ENCODE measurements at regions not wholly inside any gene's neighbourhood (a gene's known extent, or its start where the extent isn't known, plus 50 kb on each side); places are given as distances from the start of the nearest gene placed in this dataset.

DNA sequence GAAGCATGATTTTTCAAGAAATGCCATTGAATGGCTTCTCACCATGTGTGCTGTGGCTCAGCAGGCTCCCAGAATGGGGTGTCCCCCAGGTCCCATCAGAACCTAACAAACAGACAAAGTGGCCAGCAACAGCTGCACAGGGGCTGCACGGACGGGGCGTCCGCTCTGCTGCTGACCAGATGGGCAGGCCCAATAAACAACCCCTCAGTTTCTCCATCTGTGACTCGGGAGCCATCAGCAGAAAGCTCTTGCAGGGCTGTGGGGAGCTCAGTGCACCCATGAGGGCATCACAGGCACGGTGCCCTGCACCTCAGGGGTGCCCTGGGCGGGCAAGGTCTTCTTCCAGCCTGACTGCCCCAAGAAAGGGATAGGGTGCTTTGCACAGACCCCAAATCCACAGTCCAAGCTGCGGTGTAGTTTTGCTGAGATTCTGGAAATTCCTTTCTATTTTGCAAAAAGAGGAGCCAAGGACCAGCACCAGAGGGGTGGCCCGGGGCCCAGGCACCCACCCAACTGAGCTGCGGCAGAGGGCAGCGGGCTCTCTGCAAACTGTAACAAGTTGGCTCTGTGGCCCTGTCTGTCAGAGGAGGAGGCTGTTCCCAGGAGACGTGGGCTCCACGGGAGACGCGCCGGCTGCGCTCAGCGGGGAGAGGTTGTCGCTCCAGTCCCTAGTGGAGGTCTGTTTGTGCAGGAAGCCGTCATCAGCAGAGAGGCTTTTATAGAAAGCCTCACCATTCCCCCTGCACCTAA lies 138.7 kb upstream of the PPP1R26 start:
- H3K4me3 Mint-ChIP-seq: no peak overlapping the region
- H3K27me3 Mint-ChIP-seq: peaks cover 15% of the 10 kb centered on the region
- no peaks in the 10 kb centered on the region for H3K36me3 Mint-ChIP-seq (ENCODE audit: low read depth)
- H3K27ac Mint-ChIP-seq: no peak overlapping the region
- no peaks in the 10 kb centered on the region for H3K4me1 Mint-ChIP-seq (ENCODE audit: low read depth)
- intact Hi-C loops (cut with micrococcal nuclease): loop anchor here (5.0 kb wide), 1 partner anchor 254 kb away; the partner anchor contains the start of gene OLFM1
- no peaks in the 10 kb centered on the region for H3K9me3 Mint-ChIP-seq

DNA sequence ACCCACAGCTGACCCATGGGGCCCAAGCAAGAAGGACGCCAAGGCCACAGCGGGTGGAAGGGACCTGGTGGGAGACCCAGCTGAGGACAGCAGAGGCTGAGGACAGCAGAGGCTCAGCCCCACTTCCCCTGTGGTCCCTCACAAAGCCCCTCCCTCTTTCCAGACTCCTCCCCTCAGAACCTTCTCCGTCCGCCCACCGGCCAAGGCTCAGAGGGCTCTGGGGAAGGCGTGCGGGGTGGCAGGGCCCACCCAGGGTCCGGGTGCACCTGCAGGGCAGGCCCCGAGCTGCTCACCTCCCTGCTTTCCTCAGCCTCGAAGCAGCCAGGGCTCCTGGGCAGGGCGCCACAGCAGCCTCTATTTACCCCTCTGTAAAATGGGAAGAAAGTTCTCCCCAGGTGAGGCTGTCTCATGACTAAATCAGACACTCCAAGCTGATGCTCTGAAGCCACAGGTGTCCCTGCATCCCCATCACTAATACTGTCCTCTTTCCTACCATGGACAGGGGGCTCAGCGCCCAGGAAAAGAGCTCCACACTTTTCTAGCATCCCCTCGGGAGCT lies 137.9 kb upstream of the PPP1R26 start:
- Mint-ChIP-seq H3K27ac (no peak overlapping the region), H3K36me3 (ENCODE audit: low read depth) (no peaks in the 10 kb centered on the region), H3K9me3 (no peaks in the 10 kb centered on the region), H3K4me1 (ENCODE audit: low read depth) (no peaks in the 10 kb centered on the region), H3K4me3 (no peak overlapping the region), H3K27me3 (peaks cover 15% of the 10 kb centered on the region)
- intact Hi-C loops (cut with micrococcal nuclease): loop anchor here (5.0 kb wide), 1 partner anchor 254 kb away; the partner anchor contains the start of gene OLFM1

DNA sequence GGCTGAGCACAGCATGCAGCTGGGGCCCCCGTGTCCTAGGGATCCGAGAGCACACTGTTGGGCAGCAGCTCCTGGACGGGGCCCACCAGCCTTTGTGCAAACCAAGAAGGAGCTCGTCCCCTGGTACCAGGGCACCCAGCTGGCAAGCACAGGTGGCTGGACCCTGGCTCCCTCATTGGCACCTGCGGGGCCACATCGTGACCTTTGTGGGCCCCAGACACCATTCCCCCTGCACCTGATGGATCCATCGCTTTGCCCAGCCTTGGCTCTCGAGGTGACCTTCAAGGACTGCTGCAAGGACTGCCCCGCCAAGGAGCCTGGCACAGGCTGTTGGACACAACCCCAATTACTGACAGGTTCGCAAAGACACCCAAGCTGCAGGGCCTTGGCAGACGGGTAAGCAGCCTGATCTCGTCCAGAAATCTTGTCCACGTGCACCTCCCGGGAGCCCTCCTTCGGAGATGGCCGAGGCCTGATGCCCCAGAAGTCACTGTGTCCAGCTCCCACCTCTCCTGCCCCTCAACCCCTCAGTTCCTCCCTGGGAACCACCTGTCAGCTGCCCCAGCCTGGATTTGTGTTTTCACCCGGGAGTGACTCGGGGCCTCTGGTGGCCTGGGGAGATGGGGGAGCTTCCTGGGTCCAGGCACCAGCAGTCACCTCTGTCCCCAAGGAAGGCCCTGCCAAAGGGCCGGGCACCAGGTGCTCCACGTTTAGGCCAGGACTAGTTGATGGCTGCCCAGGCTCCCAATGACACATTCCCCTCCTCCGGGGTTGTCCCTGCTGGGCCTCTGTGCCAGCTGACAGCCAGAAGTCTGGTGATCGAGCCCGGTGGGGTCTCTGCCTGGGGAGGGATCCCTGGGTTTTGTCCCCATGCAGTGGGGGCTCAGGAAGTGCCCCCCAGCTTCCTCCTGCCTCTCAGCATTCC lies 137.1 kb upstream of the PPP1R26 start:
- Mint-ChIP-seq H3K27me3 (peaks cover 15% of the 10 kb centered on the region), H3K36me3 (ENCODE audit: low read depth) (no peaks in the 10 kb centered on the region), H3K27ac (no peak overlapping the region), H3K9me3 (no peaks in the 10 kb centered on the region), H3K4me3 (no peak overlapping the region), H3K4me1 (ENCODE audit: low read depth) (no peaks in the 10 kb centered on the region)
- intact Hi-C loops (cut with micrococcal nuclease): loop anchor here (5.0 kb wide), 1 partner anchor 255 kb away; the partner anchor contains the start of gene OLFM1

DNA sequence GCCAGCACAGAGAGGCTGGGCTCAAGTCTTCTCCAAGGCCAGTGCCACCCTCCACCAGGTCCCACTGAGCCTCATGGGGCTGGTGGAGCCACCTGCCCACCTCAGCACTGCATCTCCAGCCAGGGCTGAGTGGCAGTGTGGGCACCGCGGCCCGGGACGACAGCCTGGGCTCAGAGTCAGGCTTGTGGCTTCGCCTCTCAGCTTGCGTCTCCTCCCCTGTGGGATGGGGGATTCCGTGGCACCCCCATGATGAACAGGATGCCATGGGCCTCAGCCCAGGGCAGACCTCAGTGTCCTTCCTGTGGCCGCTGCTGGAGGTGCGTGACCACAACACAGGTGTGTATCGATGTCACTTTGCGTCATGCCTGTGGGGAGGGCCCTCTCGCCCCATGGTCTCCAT lies 136.4 kb upstream of the PPP1R26 start:
- Mint-ChIP-seq H3K4me1 (ENCODE audit: low read depth) (no peaks in the 10 kb centered on the region), H3K27ac (no peak overlapping the region), H3K9me3 (no peaks in the 10 kb centered on the region), H3K36me3 (ENCODE audit: low read depth) (no peaks in the 10 kb centered on the region), H3K27me3 (peaks cover 15% of the 10 kb centered on the region), H3K4me3 (no peak overlapping the region)
- intact Hi-C loops (cut with micrococcal nuclease): loop anchor here (5.0 kb wide), 1 partner anchor 256 kb away; the partner anchor contains the start of gene OLFM1

DNA sequence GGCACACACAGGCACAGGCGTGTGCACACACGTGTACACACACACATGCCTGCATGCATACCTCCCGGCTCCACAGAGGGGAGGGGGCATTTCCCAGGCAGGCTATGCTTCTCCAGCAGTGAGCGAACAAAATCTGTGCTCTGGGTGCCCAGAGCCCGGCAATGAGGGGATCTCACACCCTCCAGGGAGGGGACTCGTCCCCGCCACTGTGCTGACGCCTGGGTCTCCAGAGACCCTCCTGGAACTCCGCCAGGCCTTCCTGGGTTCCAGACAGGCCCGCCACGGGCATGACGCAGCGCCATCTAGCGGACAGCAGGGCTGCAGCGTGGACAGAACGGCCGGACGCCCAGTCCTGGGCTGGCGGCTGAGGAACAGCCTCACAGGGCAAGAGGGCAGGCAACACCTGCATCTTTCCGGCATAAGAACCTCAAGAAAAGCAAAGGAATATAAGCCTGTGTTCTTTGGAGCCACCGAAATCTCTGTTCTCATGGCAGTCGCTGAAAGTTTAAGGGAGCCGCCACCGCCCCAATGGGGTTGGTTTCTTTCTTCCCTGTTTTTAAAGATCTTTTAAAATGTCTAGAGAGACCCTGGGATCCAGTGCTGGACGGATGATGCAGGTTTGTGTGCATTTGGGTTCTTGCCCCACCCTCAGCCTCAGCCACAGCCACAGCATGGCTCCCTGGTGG lies 135.6 kb upstream of the PPP1R26 start:
- no peak overlapping the region for H3K4me3 Mint-ChIP-seq
- no peak overlapping the region for H3K27ac Mint-ChIP-seq
- H3K27me3 Mint-ChIP-seq: peaks cover 15% of the 10 kb centered on the region
- no peaks in the 10 kb centered on the region for H3K36me3 Mint-ChIP-seq (ENCODE audit: low read depth)
- H3K4me1 Mint-ChIP-seq (ENCODE audit: low read depth): no peaks in the 10 kb centered on the region
- intact Hi-C loops (cut with micrococcal nuclease): loop anchor here (5.0 kb wide), 1 partner anchor 257 kb away; the partner anchor contains the start of gene OLFM1
- no peaks in the 10 kb centered on the region for H3K9me3 Mint-ChIP-seq

DNA sequence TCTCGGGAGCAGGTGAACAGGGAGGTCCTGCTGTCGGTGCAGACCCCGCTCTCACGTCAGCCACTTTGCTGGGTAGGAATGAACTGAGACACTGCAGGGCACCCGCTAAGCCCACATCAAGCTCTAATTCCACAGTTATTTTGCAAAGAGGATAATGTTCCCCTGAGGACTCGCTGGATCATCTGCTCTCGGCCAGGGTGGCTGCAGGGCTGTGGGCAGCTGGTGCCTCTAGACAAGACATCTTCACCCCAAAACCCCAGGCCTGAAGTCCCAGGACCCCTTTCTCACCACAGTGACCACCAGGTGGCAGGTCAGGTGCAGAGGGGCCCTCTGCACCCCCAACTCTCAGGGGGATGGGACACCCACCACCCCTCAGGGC lies 135.1 kb upstream of the PPP1R26 start:
- H3K27me3 Mint-ChIP-seq: peaks cover 15% of the 10 kb centered on the region
- intact Hi-C loops (cut with micrococcal nuclease): loop anchor here (5.0 kb wide), 1 partner anchor 257 kb away; the partner anchor contains the start of gene OLFM1
- no peaks in the 10 kb centered on the region for H3K4me1 Mint-ChIP-seq (ENCODE audit: low read depth)
- no peaks in the 10 kb centered on the region for H3K9me3 Mint-ChIP-seq
- H3K36me3 Mint-ChIP-seq (ENCODE audit: low read depth): no peaks in the 10 kb centered on the region
- H3K27ac Mint-ChIP-seq: no peak overlapping the region
- H3K4me3 Mint-ChIP-seq: no peak overlapping the region

DNA sequence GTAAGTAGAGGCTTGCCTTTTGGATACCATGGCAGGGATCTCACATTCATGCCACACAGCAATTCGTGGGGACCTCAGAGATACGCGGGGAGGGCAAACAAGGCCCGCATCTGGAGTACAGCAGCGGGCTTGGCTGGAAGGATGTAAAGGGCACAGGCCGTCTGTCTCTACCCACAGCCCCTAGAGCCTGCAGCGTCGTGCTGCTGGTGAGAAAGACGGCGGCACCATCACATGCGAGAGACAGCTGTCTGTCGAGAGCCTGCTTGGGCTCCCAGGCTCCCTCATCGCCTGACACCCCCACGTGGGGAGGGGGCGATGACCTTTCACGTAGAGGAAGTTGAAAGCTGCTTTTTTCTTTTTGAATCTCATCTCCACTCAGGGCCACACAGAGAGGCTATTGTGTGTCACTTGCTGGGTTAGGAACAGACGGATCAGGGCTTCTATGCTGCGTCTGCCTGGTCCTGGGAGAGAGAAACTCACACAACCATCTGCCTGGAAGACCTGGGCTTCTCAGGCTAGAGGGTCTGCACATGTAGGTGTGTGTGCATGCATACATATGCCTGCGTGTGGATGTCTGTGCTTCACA lies 134.6 kb upstream of the PPP1R26 start:
- Mint-ChIP-seq H3K4me3 (no peak overlapping the region), H3K36me3 (ENCODE audit: low read depth) (no peaks in the 10 kb centered on the region), H3K27ac (no peak overlapping the region), H3K9me3 (no peaks in the 10 kb centered on the region), H3K4me1 (ENCODE audit: low read depth) (no peaks in the 10 kb centered on the region), H3K27me3 (peaks cover 12% of the 10 kb centered on the region)
- intact Hi-C loops (cut with micrococcal nuclease): loop anchor here (5.0 kb wide), 1 partner anchor 258 kb away; the partner anchor contains the start of gene OLFM1

DNA sequence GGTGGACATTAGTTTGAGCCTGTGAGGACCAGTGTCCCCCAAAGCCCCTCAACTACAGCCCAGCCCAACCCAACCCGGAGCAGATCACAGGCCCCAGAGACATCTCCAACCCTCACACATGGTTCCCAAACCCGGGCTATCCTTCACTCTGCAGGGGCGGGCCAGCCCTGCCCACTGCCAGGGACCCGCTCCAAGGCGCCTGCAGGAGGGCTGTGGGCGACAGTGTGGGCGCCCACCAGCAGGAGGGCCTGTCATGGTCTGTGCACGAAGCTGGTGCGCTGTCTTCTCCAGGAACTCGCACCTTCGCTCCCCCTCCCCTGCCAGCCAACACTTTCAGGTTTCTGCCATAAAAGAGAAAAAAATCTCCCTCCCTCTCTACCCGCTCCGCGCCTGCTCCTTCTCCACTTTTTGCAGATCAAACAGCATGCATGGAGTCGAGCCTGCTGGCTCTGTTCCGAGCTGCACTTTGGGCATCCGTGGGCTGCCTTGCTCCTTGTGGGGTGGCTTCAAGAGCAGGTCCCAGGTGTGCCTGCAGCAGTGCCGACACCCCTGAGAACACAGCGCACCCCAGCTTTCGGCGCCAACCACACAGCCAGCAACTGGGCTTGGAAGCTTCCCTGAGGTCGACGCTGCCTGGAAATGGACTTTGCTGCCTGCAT lies 133.7 kb upstream of the PPP1R26 start:
- Mint-ChIP-seq H3K27ac (no peak overlapping the region), H3K27me3 (peaks cover 8% of the 10 kb centered on the region), H3K9me3 (no peaks in the 10 kb centered on the region), H3K4me3 (no peak overlapping the region), H3K4me1 (ENCODE audit: low read depth) (no peaks in the 10 kb centered on the region), H3K36me3 (ENCODE audit: low read depth) (no peaks in the 10 kb centered on the region)
- intact Hi-C loops (cut with micrococcal nuclease): no loop called here

DNA sequence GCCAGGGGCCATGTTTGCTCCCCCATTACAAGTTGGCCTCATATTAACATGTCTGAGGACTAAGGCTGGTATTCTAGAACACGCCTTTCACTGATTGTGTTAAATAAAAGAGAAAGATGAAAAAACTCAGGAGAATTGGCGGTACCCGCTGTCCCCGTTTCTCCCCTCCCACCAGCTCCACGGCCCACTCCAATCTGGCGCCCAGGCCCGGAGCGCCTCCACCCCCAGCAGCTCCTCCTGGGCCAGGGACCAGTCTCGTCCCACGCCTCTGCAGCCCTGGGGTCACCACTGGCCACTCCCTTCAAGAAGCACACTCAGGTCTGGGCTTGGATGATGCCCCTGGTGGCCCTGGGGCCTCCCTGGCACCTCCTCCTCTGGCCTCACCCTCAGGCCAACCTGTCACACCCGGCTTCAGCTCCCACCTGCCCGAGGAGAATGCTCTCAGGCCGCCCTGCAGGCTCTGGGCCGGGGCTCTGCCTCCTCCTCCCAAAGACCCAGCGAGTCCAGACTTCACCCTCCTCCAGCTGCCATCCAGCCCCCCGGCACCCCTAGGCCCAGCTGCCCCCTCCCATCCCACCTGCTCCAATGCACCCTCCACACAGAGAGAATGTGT lies 133.0 kb upstream of the PPP1R26 start:
- Mint-ChIP-seq H3K27ac (no peak overlapping the region), H3K27me3 (peaks cover 3% of the 10 kb centered on the region), H3K4me1 (ENCODE audit: low read depth) (no peaks in the 10 kb centered on the region), H3K9me3 (no peaks in the 10 kb centered on the region), H3K4me3 (no peak overlapping the region), H3K36me3 (ENCODE audit: low read depth) (no peaks in the 10 kb centered on the region)
- intact Hi-C loops (cut with micrococcal nuclease): no loop called here

DNA sequence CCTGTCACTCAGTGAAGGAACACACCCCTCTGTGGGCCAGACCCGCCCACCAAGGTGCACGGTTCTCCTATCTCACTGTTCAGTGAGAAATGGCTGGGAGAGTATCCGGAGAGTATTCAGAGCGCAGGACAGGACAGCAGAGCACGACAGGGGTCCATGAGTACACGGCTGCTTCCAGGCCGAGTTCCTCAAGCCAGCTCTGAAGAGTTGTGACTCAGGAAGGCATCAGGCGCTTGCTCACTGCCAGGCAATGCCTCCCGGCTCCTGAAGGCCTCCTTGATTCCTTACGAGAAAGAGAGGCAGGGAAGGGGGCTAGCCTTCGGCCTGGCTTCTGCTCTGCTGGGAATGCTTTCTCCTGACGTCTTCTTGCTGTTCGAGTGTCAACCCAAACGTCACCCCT lies 132.1 kb upstream of the PPP1R26 start:
- Mint-ChIP-seq H3K4me3 (no peak overlapping the region), H3K36me3 (ENCODE audit: low read depth) (no peaks in the 10 kb centered on the region), H3K27me3 (peaks cover 3% of the 10 kb centered on the region), H3K4me1 (ENCODE audit: low read depth) (no peaks in the 10 kb centered on the region), H3K9me3 (no peaks in the 10 kb centered on the region), H3K27ac (no peak overlapping the region)
- intact Hi-C loops (cut with micrococcal nuclease): no loop called here

DNA sequence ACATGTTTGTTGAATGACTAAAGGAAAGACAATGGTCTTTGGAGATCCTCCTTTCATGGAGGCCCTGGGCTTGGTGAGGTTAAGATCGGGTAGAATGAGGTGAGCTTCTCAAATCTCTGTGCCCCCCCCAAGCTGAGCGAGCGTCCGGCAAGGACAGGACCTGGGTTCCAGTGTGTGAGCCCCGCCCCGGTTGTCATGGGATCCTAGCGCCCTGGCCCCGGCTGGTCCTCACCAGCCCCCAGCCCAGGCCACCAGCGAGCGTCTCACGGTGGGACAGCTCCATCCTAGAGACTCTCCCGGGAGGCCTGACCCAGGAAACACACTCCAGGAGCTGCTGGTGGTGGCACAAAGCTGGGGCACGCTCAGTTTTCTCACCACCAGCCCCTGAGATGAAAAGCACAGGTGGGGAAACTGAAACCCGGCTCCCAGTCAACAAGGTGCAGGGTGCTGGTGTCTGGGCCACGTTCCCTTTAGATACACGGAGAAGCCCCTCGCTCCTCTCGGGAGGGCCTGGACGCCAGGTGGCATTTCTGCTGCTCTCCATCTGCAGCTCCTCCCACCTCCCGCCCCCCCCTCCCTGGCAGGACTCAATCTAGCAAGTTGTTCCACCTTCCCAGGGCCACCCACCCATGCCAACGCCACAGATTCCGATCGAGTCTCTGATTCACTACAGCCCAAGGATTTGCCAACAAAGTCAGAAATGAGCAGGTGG lies 131.3 kb upstream of the PPP1R26 start:
- H3K36me3 Mint-ChIP-seq (ENCODE audit: low read depth): no peaks in the 10 kb centered on the region
- peaks cover 3% of the 10 kb centered on the region for H3K27me3 Mint-ChIP-seq
- no peaks in the 10 kb centered on the region for H3K4me1 Mint-ChIP-seq (ENCODE audit: low read depth)
- intact Hi-C loops (cut with micrococcal nuclease): no loop called here
- no peaks in the 10 kb centered on the region for H3K9me3 Mint-ChIP-seq
- no peak overlapping the region for H3K27ac Mint-ChIP-seq
- no peak overlapping the region for H3K4me3 Mint-ChIP-seq

DNA sequence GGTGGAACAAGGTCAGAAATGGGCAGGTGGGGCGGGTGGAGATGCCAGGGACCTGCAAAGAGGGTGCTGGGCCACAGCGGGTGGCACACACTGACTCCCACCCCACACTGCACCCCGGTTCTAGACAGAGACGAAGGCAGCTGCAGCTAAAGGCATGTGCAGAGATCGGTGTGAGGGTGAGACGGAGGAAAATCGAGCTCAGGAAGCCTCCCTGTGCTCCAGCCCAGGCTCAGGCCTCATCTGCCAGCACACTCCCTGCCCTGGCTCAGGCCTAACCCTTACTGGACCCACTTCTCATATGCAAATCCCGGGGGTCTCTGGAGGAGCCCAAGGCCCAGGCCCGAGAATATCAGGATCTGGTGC lies 130.8 kb upstream of the PPP1R26 start:
- Mint-ChIP-seq H3K27ac (no peak overlapping the region), H3K4me3 (no peak overlapping the region), H3K36me3 (ENCODE audit: low read depth) (no peaks in the 10 kb centered on the region), H3K9me3 (no peaks in the 10 kb centered on the region), H3K27me3 (peaks cover 3% of the 10 kb centered on the region), H3K4me1 (ENCODE audit: low read depth) (no peaks in the 10 kb centered on the region)
- intact Hi-C loops (cut with micrococcal nuclease): no loop called here
